Smooth muscle cell (in vitro differentiated cells): ENCODE measurements at regions not wholly inside any gene's neighbourhood (a gene's known extent, or its start where the extent isn't known, plus 50 kb on each side); places are given as distances from the start of the nearest gene placed in this dataset.

ENCODE experiments used
- DNase-seq: peaks from one replicate; lab custom pipeline; 2025; ENCODE audit not compliant: unreplicated experiment; lab: John Stamatoyannopoulos, UW
- H2AFZ ChIP-seq: fragments of 200-600 bp; sonication (generic); 2 replicates; pipeline ENCODE4 v1.6.0; 2016; ENCODE audit warnings: antibody characterized with exemption, low read depth, mild to moderate bottlenecking
- H3F3A ChIP-seq: fragments of 200-600 bp; sonication (generic); 2 replicates; pipeline ENCODE4 v1.6.0; 2017; ENCODE audit warnings: antibody characterized with exemption, low read depth
- H3K27ac ChIP-seq: fragments of 200-600 bp; sonication (generic); 2 replicates; pipeline ENCODE4 v1.5.1; 2016; ENCODE audit warnings: low read depth, mild to moderate bottlenecking
- H3K27me3 ChIP-seq: fragments of 200-600 bp; sonication (generic); 2 replicates; pipeline ENCODE4 v1.6.1; 2016; ENCODE audit warnings: low read depth, mild to moderate bottlenecking
- H3K36me3 ChIP-seq: fragments of 200-600 bp; sonication (generic); 2 replicates; pipeline ENCODE4 v1.5.1; 2016; ENCODE audit warnings: low read depth
- H3K4me1 ChIP-seq: fragments of 200-600 bp; sonication (generic); 2 replicates; pipeline ENCODE4 v1.5.1; 2016; ENCODE audit warnings: low read depth
- H3K4me2 ChIP-seq: fragments of 200-600 bp; sonication (generic); 2 replicates; pipeline ENCODE4 v1.6.0; 2016; ENCODE audit warnings: mild to moderate bottlenecking
- H3K4me3 ChIP-seq: fragments of 200-600 bp; sonication (generic); 2 replicates; pipeline ENCODE4 v1.5.1; 2016; ENCODE audit warnings: mild to moderate bottlenecking
- H3K79me2 ChIP-seq: fragments of 200-600 bp; sonication (generic); 2 replicates; pipeline ENCODE4 v1.6.0; 2016; ENCODE audit warnings: low read depth, mild to moderate bottlenecking
- H3K9ac ChIP-seq: fragments of 200-600 bp; sonication (generic); 2 replicates; pipeline ENCODE4 v1.6.0; 2016; ENCODE audit warnings: low read depth
- H3K9me3 ChIP-seq: fragments of 200-600 bp; sonication (generic); replicated peaks from 2 replicates; pipeline ENCODE4 v1.5.1; 2016; ENCODE audit warnings: low read depth
- H4K20me1 ChIP-seq: fragments of 200-600 bp; sonication (generic); 2 replicates; pipeline ENCODE4 v1.6.0; 2016; ENCODE audit warnings: low read depth
- WGBS: methylation state at CpG from one replicate; pipeline ENCODE4 v1.1.7; 2016; ENCODE audit warnings: low lambda C conversion rate; 5-methylcytosine and 5-hydroxymethylcytosine counted together
- TF ChIP-seq, protein P1 (sequence below): fragments of 200-600 bp; sonication (generic); IDR thresholded peaks from 2 replicates; pipeline ENCODE4 v1.5.1; 2017; ENCODE audit warnings: borderline replicate concordance, mild to moderate bottlenecking, antibody characterized with exemption; ENCODE audit not compliant: insufficient read depth, poor library complexity, severe bottlenecking

DNA sequence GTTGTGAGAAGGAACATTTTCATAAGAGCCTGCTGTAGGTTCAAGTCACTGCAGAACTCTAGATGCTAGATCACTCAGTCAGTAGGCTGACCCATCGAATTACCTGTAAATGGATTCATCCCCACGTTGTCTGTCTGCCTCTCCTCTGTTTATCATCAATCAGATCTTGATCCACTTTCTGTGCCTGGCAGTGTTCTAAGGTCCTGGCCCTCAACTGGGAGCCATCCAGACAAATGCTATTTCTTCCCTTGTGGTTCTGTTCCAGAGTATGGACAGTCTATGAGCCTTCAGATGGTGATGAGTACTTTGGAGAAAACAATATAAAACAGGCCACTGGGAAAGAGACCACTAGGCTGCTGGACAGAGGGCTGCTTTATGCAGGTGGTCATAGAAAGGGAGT is 699.4 kb upstream of the TMEM132C start:
- Histone ChIP-seq H3K79me2 (no peaks in the 10 kb centered on the region), H3K4me3 (no peak overlapping the region), H3K9me3 (no peaks in the 10 kb centered on the region), H3K27ac (no peak overlapping the region), H3K27me3 (peaks cover 22% of the 10 kb centered on the region), H2AFZ (no peak overlapping the region), H3K9ac (no peak overlapping the region), H3K4me1 (no peaks in the 10 kb centered on the region), H4K20me1 (no peaks in the 10 kb centered on the region), H3F3A (no peaks in the 10 kb centered on the region), H3K36me3 (no peaks in the 10 kb centered on the region), H3K4me2 (no peak overlapping the region)
- no peak for DNase-seq
- TF ChIP-seq, protein P1, sequence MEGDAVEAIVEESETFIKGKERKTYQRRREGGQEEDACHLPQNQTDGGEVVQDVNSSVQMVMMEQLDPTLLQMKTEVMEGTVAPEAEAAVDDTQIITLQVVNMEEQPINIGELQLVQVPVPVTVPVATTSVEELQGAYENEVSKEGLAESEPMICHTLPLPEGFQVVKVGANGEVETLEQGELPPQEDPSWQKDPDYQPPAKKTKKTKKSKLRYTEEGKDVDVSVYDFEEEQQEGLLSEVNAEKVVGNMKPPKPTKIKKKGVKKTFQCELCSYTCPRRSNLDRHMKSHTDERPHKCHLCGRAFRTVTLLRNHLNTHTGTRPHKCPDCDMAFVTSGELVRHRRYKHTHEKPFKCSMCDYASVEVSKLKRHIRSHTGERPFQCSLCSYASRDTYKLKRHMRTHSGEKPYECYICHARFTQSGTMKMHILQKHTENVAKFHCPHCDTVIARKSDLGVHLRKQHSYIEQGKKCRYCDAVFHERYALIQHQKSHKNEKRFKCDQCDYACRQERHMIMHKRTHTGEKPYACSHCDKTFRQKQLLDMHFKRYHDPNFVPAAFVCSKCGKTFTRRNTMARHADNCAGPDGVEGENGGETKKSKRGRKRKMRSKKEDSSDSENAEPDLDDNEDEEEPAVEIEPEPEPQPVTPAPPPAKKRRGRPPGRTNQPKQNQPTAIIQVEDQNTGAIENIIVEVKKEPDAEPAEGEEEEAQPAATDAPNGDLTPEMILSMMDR: no peak
- 78% methylated on average over 2 of the region's 2 CpGs for WGBS

DNA sequence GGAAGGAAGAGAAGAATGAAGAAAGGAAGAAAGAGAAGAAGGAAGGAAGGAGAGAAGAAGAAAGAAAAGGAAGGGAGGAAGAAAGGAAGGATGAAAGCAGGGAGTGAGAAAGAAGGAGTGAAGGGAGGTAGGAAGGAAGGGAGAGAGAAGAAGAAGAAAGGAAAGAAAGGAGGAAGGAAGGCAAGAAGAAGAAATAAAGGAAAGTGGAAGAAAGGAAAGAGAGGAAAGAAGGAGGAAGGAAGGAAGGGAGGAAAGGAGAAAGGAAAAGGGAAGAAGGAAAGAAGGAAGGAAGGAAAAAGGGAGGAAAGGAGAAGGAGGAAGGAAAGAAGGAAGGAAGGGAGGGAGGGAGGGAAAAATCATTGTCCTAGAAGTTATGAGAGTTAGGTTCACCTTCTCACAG is 696.6 kb upstream of the TMEM132C start:
- H3K9me3 ChIP-seq: no peaks in the 10 kb centered on the region
- DNase-seq: no peak
- no peaks in the 10 kb centered on the region for H3K36me3 ChIP-seq
- H3K27ac ChIP-seq: no peak overlapping the region
- no peak overlapping the region for H2AFZ ChIP-seq
- TF ChIP-seq, protein P1: no peak
- no peak overlapping the region for H3K9ac ChIP-seq
- no peak overlapping the region for H3K4me3 ChIP-seq
- no peaks in the 10 kb centered on the region for H3K79me2 ChIP-seq
- H3K4me2 ChIP-seq: no peak overlapping the region
- no peaks in the 10 kb centered on the region for H4K20me1 ChIP-seq
- H3K4me1 ChIP-seq: no peaks in the 10 kb centered on the region
- no peaks in the 10 kb centered on the region for H3F3A ChIP-seq
- H3K27me3 ChIP-seq: peaks cover 22% of the 10 kb centered on the region

DNA sequence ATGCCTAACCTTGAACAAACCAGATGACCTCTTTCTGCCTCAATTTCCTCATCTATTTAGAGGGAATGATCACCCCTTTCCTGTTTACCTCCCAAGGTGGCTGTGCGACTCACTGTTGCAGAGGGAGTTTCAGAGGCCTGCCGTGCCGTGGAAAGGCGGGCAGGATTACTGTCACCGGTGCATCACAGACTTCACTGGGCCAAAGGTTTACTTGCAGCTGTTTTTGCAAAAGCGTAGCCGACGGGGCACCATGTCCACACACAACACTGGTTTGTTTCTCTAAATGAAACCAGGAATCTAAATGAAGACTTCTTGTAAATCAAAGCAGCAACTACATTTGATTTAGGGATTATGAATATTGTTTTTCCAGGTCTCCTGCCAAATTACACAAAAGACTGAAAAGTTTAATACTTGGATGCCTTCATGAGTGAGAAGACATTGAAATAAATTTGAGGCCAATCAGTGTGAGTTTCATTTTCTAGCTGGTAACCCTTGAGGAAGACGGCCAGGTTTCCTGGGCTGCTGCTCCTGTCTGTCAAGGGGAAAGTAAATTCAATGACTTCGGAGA is 696.1 kb upstream of the TMEM132C start:
- Histone ChIP-seq H4K20me1 (no peaks in the 10 kb centered on the region), H3K4me1 (no peaks in the 10 kb centered on the region), H3K4me3 (no peak overlapping the region), H3K79me2 (no peaks in the 10 kb centered on the region), H3K9me3 (no peaks in the 10 kb centered on the region), H3F3A (no peaks in the 10 kb centered on the region), H3K27ac (no peak overlapping the region), H2AFZ (no peak overlapping the region), H3K9ac (no peak overlapping the region), H3K4me2 (no peak overlapping the region), H3K27me3 (peaks cover 22% of the 10 kb centered on the region), H3K36me3 (no peaks in the 10 kb centered on the region)
- DNase-seq: no peak
- TF ChIP-seq, protein P1: no peak
- WGBS: 86% methylated on average over 10 of the region's 10 CpGs

DNA sequence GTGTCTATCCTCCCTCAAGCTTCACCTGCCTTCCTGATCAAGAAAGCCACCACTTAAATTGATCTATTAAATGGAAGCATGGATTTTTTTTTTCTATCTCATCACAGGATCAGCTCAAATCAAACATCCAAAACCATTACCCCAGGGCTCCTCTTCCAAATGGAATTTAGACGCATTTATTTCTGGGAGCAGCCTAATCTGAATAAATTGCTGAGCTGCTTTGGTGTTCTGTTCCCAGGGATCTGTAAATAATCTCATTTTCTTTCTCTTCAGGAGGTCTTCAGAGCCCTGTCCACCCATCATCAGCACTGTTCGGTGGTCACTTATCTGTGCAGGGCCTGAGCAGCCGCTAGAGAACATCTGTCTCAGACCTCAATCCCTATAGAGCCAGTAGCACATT is 695.4 kb upstream of the TMEM132C start:
- Histone ChIP-seq H4K20me1 (no peaks in the 10 kb centered on the region), H3K27ac (no peak overlapping the region), H3K9me3 (no peaks in the 10 kb centered on the region), H3K79me2 (no peaks in the 10 kb centered on the region), H2AFZ (no peak overlapping the region), H3K4me2 (no peak overlapping the region), H3K4me3 (no peak overlapping the region), H3K9ac (no peak overlapping the region), H3K27me3 (peaks cover 22% of the 10 kb centered on the region), H3K4me1 (no peaks in the 10 kb centered on the region), H3F3A (no peaks in the 10 kb centered on the region), H3K36me3 (no peaks in the 10 kb centered on the region)
- WGBS: 55% methylated on average over 3 of the region's 3 CpGs
- TF ChIP-seq, protein P1: no peak
- no peak for DNase-seq
